ENCODE measurements at regions not wholly inside any gene's neighbourhood (a gene's known extent, or its start where the extent isn't known, plus 50 kb on each side); places are given as distances from the start of the nearest gene placed in this dataset.

DNA sequence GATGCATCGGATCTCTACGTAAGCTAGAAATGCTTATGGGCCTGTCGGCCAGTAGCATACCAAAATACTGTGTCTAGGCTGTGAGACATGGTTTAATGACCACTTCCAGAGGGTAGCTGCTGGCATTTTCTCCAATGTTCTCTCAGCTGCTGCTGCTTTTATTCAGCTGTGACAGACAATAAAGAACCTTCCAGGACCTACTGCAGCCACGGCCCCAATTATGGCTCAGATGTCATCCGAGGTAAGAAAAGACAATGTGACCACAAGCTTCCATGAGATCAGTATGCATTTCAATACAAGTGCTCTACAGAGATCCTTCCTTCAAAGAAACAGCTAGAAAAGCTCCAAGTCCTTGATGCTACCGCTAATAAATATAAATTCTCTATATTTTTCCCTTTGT, 256.2 kb downstream of the SDHAF3 start:
- no peak overlapping the region for H3K23ac ChIP-seq (ENCODE audit: insufficient read length, low read depth, low read length)
- no peak for DNase-seq
- Mint-ChIP-seq H3K27ac (0 out of 7 replicates have a peak overlapping the region, but pooled peaks of 1 of the 3 experiments have one; percentile 20), H3K27me3 (ENCODE audit: low read depth) (no peaks in the 10 kb centered on the region), H3K4me3 (no peak overlapping the region), H3K4me1 (peaks cover 16 to 22% of the 10 kb centered on the region in 2 experiments), H3K36me3 (ENCODE audit: insufficient read depth in 1 of 3, low read depth in 3 of 3) (no peaks in the 10 kb centered on the region; a peak in 1 of 7 replicates), H3K9me3 (peaks cover 0 to 2% of the 10 kb centered on the region in 2 experiments; a peak in 2 of 5 replicates)
- H2BK5ac ChIP-seq (ENCODE audit: insufficient read length, low read length): no peak overlapping the region
- H3K23me2 ChIP-seq (ENCODE audit: insufficient read length, low read depth, low read length, poor library complexity, severe bottlenecking): no peaks in the 10 kb centered on the region
- H4K91ac ChIP-seq (ENCODE audit: insufficient read length, low read depth, low read length): no peak overlapping the region
- no peaks in the 10 kb centered on the region for H3K9me3 ChIP-seq (ENCODE audit: control insufficient read depth, low read depth, low read length)
- no peaks in the 10 kb centered on the region; the same call in 1 of the 2 replicates for H3K4me1 ChIP-seq (ENCODE audit: insufficient read depth, low read length)
- no peak overlapping the region for H3K56ac ChIP-seq (ENCODE audit: insufficient read length, low read depth, low read length)
- H3T11ph ChIP-seq (ENCODE audit: low read length): no peak overlapping the region
- H2AFZ ChIP-seq (ENCODE audit: low read length): no peak overlapping the region
- no CpG with 5 or more reads among the region's 6 CpGs for WGBS (ENCODE audit: extremely low coverage, insufficient read length, low lambda C conversion rate)
- H3K79me2 ChIP-seq (ENCODE audit: insufficient read depth, low read length): no peaks in the 10 kb centered on the region
- no peak overlapping the region for H2BK15ac ChIP-seq (ENCODE audit: low read depth, low read length)
- TF ChIP-seq, protein P1, sequence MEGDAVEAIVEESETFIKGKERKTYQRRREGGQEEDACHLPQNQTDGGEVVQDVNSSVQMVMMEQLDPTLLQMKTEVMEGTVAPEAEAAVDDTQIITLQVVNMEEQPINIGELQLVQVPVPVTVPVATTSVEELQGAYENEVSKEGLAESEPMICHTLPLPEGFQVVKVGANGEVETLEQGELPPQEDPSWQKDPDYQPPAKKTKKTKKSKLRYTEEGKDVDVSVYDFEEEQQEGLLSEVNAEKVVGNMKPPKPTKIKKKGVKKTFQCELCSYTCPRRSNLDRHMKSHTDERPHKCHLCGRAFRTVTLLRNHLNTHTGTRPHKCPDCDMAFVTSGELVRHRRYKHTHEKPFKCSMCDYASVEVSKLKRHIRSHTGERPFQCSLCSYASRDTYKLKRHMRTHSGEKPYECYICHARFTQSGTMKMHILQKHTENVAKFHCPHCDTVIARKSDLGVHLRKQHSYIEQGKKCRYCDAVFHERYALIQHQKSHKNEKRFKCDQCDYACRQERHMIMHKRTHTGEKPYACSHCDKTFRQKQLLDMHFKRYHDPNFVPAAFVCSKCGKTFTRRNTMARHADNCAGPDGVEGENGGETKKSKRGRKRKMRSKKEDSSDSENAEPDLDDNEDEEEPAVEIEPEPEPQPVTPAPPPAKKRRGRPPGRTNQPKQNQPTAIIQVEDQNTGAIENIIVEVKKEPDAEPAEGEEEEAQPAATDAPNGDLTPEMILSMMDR (conservative IDR thresholded peaks at IDR 0.05): no peak
- no peak overlapping the region for H3K4ac ChIP-seq (ENCODE audit: low read depth, low read length)
- H4K5ac ChIP-seq (ENCODE audit: insufficient read length, low read depth, low read length): no peak overlapping the region
- no peak overlapping the region for H3K9ac ChIP-seq (ENCODE audit: extremely low read depth, insufficient read length, low read length)
- no peak overlapping the region for H2BK20ac ChIP-seq (ENCODE audit: low read depth, low read length, poor library complexity, severe bottlenecking)
- H2BK120ac ChIP-seq (ENCODE audit: low read depth, low read length, poor library complexity, severe bottlenecking): no peak overlapping the region
- H3K4me2 ChIP-seq (ENCODE audit: insufficient read depth, insufficient read length, low read length): no peak overlapping the region
- no peaks in the 10 kb centered on the region for H4K20me1 ChIP-seq (ENCODE audit: control insufficient read depth, insufficient read depth, insufficient read length)
- no peak overlapping the region for H4K8ac ChIP-seq (replicated peaks; ENCODE audit: insufficient read length, low read depth, low read length)
- H3K18ac ChIP-seq (ENCODE audit: insufficient read length, low read depth, low read length): no peak overlapping the region
- H3K27me3 ChIP-seq (ENCODE audit: insufficient read depth, low read length): no peaks in the 10 kb centered on the region
- no peak overlapping the region for H2BK12ac ChIP-seq (ENCODE audit: insufficient read length, low read depth, low read length)
- H3K14ac ChIP-seq (ENCODE audit: insufficient read depth, low read length): no peak overlapping the region
- no peak overlapping the region for H2AK5ac ChIP-seq (ENCODE audit: insufficient read length, low read length)
- no peaks in the 10 kb centered on the region for H3K79me1 ChIP-seq (ENCODE audit: insufficient read depth, low read depth, low read length, poor library complexity, severe bottlenecking)
- H3K27ac ChIP-seq (ENCODE audit: insufficient read length, low read depth, low read length): no peak overlapping the region
